ENCODE measurements at regions not wholly inside any gene's neighbourhood (a gene's known extent, or its start where the extent isn't known, plus 50 kb on each side); places are given as distances from the start of the nearest gene placed in this dataset.
"Not testable (repeated sequence)": the region's sequence is repeated elsewhere in the genome, so short reads cannot be mapped to it uniquely, and the experiment has no call there.

DNA sequence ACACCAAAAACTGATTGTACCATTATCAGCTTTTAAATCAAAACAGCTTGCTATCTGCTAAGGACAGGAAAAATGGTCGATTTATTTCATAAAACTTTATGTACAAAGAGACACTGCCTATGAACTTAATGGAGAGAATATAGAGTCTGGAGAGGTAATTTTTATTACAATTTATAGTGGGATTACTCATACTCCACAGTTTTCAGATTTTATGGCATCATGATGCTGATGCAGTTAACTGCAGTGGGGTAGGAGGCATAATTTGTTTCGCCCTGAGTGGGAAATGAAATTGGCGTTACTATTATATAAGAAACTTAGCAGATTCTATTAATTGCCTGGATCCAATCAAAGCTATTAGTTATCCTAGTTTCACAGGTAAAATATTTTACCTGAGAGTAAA is 301.4 kb downstream of the KLF12 start:
- no peak for DNase-seq

DNA sequence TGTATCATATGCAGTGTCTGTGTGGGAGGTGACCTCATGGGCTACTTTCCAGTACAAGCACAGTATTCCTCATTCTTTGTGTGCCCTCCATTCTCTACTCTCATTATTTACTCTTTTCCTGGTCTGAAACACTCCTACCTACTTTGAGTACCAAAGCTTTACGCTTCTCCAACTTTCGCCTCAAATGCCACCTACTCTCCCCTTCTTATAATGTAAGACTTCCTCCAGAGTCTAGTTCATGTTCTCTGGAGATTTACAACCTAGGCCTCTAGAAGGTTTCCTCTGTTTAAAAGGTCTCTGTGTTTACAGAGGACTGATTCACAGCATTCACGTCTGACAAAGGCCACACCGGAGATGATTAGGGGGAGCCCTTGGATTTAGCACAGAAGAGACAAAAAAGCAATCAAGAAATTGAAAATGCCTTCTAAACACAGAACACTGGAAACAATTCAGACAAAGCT is 302.0 kb downstream of the KLF12 start:
- DNase-seq: no peak

DNA sequence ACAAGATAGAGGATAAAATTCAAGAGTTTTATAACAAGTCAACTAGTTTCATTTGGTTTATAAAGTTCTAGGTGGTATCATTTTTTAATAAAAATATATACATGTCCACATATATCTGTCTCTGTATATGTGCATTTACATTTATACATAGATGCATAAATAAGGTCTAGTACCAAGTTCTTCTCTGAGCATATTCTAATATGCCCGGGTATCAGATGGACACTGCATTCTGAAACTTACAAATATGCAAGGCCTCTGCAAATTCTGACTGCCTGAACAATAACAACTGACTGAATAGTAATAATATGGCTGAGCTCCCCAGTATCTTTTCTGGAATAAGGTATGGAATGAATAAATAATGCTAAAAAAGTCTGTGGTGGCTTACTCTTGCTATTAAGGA is 304.8 kb downstream of the KLF12 start:
- no peak for DNase-seq

DNA sequence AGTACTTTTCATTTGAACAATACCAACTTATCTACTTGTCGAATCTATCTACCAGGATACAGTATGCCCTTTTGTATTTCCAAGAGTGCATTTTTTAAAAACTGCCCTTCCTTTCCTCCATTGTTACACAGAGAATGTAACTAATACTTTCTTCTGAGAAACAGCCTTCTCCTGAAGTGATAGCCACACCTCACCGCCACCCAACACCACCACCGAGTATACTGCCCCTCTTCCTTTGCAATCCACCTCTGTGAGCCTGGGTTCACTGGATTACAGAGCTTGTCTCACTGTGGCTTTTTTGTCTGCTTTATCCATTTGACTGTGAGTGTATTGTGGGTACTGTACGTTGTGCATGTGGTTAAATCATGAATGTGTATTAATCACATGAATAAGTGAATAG is 305.4 kb downstream of the KLF12 start:
- DNase-seq: no peak

DNA sequence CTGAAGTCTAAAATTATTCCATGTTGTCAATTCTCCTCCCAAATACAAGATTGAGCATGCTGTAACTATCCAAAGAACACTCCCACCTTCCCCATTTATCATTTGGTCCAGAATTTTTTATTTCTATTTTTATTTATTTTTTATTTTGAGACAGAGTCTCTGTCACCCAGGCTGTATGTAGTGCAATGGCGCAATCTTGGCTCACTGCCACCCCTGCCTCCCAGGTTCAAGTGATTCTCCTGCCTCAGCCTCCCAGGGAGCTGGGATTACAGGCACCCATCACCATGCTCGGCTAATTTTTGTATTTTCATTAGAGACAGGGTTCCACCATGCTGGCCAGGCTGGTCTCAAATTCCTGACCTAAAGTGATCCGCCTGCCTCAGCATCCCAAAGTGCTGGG is 306.8 kb downstream of the KLF12 start:
- no peak for DNase-seq

DNA sequence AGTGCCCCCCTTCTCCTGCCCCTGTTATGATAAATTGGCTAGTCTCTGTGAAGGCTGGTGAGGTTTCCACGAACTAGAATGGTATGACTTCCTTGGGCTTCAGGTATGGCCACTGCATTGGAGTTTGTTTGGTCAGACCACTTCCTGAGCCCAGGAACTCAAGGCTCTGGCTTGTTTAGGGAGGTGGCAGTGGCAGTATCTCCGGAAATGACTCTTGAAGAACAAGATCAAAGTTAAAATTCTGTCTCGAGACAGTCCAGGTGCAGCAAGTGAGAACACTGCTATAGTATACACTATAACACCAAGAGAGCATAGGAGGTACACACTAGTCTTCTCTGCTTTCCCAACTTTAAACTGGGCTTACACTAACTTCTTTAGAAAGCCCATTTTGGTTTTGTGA is 309.1 kb downstream of the KLF12 start:
- DNase-seq: no peak

DNA sequence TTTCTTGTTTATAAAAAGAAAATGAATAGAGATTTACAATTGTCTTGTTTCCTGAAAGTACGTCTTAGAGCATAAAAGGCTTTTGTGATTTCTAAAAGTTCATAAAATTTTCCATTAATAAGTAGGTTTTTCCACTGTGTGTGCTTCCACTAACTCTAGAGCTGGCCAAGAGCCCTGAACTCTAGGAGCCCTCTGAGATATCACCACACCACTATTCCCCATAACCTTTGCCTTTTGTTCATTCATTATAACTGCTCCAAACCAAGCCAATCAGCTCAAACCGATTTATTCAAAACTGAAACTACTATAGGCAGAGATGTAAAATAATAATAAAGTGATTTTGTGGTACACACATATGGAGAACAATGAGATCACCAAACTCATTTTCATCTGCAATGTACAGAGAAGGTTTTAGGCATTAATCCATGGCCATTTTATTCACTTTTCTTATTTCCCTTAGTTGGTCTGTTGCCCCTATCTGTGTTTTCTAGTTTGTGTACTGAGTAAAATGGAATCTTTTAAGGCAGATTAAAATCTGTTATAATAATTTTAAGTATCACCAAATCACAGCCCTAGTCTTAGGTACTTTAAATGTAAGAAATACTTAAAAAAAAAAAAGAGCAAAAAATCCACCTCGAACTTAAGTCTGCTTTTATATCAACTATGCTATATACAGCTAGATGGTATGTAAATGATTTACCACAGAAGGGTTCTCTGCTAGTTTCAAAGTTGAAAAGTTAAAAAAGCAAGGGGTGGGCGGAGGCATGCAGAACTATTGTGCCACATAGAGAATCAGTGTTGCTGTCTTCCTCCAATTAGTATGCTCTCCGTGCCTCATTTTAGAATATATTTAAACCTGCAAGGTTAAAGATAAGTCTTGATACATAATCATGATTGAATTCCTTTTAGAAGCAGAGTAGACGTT is 311.3 kb downstream of the KLF12 start:
- DNase-seq: no peak

DNA sequence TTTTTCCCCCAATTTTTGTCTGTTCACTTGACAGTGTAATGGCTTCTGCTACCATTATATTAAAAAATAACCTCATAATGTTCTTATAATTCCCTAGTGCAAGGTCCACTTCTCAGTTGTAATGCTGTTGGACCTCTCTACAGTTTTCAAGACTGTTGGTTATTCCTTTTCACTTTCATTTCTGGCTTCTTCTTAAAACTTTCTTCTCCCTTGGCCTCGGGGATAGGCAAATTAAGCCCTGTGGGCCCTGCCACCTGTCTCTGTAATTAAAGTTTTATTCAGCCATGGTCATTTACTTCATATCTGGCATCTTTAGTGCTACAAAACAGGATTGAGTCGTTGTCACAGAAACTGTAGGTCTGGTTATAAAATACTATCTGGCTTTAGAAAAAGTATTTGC is 313.5 kb downstream of the KLF12 start:
- no peak for DNase-seq

DNA sequence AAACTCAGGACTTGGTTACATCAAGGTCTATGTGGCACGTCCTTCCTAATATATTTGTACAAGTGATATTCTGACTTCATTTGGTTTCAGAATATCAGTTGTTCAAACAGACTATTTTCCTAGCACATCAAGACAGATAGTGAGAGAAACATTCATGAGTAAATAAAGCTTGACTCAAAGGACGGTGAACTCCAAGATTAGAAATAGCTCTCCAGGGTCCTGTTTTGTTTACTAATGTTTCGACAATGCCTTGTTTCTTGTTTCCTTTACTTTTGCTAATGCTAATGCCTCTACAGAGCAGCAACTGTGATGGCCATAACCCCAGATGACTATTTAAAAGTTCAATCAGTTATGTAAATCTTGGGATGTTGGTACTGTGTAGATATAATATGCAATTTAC is 313.9 kb downstream of the KLF12 start:
- DNase-seq: no peak

DNA sequence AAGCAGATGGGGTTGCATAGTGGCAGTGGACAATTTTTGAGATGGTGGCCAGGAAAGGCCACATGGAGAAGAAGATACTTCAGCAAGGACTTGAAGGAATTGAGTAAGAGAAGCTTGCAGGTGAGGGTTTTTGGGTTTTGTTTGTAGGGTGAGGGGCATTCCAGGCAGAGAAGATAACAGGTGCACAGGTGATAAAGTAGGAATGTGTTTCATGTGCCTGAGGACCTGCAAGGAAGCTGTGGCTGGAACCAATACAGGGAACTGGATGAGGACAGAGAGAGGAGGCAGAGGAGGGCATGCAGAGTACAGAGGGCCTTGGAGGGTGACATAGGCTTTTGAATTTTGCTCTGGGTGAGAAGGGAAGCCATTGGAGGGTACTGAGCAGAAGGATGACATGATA is 314.5 kb downstream of the KLF12 start:
- no peak for DNase-seq

DNA sequence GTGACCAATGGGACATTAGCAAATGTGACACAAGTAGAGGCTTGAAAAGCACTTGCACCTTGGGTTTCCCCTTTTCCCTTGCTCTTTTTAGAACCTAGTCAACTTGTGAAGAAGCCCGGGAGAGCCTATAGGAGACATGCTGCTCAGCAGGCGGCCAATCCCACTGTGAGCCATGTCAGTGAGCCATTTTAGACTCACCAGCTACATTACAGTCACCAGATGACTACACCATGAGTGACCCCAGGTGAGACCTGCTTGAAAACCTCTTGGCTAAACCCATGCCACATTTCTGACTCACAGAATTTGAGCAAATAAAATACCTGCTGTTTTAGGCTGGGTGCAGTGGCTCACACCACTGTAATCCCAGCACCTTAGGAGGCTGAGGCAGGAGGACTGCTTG is 317.5 kb downstream of the KLF12 start:
- DNase-seq: no peak

DNA sequence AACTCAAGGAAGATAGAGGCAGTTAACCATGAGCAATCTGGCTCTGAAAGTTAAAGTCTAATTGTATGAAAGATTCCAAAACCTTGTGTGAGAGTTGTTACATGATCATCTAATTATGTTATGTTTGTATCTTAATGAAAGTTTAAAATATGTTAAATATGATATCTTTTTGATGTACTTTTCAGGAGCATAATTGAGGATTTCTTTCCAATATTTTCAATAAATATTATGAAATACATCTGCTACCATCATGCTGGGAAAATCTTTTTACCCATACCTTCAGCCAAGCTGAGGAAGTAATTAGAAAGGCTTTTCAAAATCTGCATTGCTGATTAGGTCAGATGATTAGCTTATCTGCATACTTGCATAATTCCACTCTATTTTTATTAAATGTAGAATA is 318.4 kb downstream of the KLF12 start:
- DNase-seq: no peak

DNA sequence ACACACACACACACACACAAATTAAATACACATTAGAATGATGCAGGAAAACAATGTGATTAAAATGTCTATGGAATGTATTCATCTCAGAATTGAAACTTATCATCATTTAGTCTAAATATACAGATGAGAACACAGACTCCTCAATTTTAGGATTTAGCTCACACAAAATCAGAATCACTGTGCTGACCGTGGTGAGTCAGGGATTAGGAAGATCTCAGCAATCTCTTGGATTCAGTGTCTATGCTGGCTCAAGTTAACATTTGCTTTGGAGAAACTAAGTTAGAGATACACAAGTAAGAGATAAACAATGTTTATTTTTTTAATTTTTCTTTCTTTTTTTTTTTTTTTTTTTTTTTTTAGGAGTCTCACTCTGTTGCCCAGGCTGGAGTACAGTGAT is 323.6 kb downstream of the KLF12 start:
- DNase-seq: no peak

DNA sequence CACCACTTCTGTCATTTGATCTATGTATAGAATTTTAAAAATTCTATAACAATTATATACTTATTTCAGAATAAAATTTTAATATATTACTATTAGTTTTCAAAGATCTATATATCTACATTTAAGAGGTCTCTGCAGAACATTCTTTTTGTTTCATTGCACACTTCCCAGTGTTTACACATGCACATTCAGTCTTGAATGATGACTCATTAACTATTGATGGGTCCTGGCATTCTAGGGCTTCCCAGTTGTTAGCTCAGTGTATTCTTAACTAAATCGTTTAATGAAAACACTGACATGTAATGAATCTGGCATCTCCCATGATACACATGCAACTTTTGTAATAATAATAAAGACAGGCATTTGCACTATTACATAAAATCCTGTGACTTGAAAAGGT is 324.6 kb downstream of the KLF12 start:
- DNase-seq: no peak

DNA sequence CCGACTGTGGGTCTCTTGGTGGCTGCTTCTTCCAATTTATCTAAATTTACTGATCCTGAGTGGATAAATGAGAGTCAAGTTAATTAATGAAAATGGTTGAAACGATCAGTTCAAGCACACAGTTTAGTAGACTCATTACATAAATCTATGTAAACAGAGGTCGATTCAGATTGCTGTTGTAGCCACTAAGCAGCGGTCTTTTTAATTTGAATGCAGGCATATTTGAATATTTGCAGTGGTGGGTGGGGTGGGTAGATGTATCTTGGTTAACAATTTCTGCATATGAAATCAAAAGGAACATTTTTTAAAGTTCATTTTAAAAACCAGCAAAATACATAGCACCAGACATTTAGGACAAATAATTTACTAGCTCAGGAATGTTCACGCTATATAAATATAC is 325.9 kb downstream of the KLF12 start:
- no peak for DNase-seq

DNA sequence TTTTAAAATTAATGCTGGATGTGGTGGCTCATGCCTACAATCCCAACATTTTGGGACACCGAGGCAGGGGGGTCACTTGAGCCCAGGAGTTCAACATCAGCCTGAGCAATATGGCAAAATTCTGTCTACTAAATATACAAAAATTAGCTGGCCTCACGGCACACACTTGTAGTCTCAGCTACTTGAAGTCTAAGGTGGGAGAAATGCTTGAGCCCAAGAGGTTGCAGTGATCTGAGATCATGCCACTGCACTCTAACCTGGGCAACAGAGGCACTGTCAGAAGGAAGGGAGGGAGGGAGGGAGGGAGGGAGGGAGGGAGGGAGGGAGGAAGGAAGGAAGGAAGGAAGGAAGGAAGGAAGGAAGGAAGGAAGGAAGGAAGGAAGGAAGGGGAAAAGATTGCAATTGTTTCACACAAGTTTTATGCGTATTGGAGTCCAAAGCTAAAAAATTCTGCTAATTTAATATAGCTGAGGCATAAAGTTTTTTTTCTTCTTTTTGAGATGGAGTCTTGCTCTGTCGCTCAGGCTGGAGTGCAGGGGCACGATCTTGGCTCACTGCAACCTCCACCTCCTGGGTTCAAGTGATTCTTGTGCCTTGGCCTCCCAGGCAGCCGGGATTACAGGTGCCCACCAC is 328.8 kb downstream of the KLF12 start:
- not testable (repeated sequence) for DNase-seq

DNA sequence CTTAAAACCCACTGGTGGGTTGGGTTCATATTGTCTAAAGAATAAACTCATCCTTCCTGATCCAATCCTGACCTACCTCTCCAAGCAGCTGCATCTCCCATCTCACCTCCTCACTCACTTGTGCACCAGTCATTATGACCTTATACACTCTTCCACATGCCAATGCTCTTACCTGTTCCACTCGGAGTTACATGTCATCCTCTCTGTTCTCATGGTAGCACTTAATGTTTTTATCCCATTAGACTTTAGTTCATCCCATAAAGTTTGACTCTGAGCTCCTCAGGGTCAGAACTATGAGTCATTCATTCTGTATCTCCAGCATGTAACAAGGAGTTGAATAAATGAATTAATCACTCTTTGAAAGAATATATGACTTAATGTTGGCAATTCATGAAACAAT is 330.2 kb downstream of the KLF12 start:
- DNase-seq: no peak

DNA sequence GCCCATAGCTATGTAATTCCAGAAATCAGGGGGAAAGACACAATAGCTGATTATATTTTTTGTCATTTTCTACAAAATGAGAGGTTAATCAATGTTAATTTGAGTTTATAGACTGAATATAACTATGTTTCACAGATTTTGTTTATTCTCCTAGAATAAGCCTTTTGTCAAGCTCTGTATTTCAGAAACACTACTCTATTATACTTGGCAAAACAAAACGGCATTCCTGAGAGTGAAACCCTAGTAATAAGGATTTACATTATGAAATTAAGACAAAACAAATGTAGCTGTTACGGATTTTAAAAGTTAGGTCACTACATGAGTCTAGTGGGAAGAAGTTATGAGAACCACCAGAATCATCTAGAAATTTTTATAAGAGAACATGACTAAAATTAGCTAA is 334.2 kb downstream of the KLF12 start:
- no peak for DNase-seq

DNA sequence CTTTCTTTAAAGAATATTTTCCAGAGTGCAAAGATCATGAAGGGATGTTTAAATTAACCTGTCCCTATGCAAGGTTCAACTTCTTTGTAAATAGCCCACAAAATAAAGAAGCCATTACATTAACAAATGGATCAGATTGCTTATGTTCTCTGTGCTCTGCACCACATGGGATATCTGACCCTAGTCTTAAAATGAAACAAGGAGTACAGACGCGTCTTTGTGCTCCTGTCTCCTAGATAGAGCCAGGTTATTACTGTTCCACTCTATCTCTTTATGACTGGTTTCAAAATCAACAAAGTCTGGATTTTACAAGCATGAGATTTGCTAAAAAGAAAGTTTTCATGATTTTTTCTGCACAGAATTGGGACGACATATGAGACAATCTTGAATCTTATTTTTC is 339.4 kb downstream of the KLF12 start:
- DNase-seq: no peak

DNA sequence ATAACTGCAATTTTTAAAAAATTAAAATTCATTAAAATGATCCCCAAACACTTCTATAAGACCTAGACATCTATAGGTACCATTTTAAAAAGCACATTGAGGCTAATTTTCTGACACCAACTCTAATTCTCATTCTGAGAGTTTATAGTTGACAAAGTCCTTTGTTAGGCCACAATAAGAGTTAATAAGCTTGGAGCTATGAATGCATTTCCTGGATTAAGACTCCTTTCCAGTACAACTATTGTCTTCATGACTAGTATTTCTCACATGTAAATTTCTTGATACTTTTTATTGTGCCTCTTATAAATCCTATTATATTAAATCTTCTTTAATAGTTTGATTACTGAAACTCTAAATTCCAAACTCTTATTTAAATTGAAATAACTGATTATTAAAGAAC is 340.8 kb downstream of the KLF12 start:
- DNase-seq: no peak

DNA sequence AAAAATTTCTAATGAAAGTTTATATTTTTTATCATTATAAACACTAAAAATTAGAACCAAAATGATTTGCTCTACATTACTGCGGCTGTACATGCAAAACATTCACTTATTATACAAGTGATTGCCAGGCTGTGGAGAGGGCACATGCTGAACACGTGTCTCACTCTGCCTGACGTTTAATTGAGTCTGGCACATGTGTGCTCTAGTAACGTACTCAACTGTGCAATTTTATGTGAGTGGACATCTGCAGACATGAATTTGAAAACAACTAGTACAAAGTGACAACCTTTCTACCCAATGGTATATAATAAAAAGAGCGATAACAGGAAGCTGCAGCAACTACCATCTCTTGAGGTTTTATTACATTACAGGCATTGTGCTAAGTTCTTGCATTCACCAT is 341.4 kb downstream of the KLF12 start:
- no peak for DNase-seq

DNA sequence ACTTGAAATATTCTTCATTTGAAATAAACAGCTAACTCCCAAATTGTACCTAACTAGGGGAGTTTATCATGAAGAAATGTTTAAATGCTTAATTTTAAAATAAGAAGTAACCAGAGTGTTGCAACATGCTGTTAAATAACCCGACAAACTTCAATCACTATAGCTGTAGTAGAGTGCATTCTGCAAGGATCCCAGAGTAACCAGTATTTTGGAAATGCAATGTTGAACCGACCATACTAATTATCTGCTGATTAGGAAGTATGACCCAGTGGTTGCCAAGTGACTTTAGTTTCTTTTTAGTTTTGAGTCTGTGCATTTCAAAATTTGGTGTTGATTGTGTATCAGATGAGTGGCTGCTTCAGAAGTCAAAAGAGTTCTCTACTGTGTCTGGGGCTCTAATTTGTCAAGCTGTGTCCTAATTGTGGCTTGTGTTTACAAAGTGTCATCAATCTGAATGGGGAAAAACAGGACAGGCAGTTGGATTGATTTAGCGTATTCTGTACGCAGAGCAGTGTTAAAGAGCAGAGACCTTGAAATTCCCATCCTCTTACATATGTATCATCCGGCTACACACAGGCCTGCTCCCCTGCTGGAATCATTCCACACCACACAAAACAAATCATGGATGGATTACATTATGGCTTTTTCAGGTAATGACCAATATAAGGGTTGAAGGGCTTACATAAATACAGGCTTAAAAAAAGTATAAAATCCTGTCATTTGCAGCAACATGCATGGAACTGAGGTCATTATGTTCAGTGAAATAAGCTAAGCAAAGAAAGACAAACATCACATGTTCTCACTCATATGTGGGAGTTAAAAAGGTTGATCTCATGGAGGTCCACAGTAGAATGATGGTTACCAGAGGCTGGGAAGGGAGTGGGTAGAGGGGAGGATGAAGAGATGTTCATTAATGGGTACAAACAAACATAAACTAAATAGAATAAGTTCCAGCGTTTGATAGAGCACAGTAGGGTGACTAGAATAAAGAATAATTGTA is 351.5 kb downstream of the KLF12 start:
- DNase-seq: no peak

DNA sequence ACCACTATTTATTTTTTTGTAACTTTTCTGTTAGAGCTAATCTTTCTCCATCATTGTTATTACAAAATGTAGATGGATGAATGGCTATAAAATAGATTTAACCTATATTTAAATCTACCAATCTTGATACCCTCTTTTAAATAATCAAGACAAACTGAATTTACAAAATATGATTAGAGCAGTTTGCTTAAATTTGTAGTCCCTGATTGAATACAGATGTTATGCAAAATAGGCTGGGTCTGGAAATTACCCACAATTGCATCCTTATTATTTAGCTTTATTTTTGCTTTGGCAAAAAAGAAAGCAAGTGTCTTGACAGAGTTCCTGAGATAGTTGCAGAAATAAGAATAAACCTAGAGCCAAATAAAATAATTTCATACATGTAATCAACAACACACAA is 352.8 kb downstream of the KLF12 start:
- no peak for DNase-seq
